CD14-positive monocyte (primary cell): ENCODE measurements at regions not wholly inside any gene's neighbourhood (a gene's known extent, or its start where the extent isn't known, plus 50 kb on each side); places are given as distances from the start of the nearest gene placed in this dataset.

Experiments
- DNase-seq, 3 donors: peaks; one replicate each; pipeline ENCODE4 v3.0.0-alpha.2; 2011 to 2022
- H2AFZ ChIP-seq: 2 replicates; pipeline ENCODE4 v1.6.0; 2012; ENCODE audit warnings: mild to moderate bottlenecking, low read depth, low read length, inconsistent platforms; ENCODE audit not compliant: insufficient read depth, poor library complexity, severe bottlenecking
- H3K27ac ChIP-seq, 2 donors: 1 replicate in 1 of 2; 2 replicates in 1 of 2; pipeline ENCODE4 v1.5.1; 2012 to 2013; ENCODE audit warnings: low read length in 2 of 2, control low read depth in 1 of 2, inconsistent platforms in 1 of 2, low read depth in 1 of 2, mild to moderate bottlenecking in 1 of 2
- H3K27me3 ChIP-seq, 2 donors: one replicate each; pipeline versions ENCODE4 v1.6.0 to v1.6.1; 2011 to 2013; ENCODE audit warnings: low read length in 2 of 2; ENCODE audit not compliant: control insufficient read depth in 2 of 2, insufficient read depth in 2 of 2
- H3K36me3 ChIP-seq, 2 donors: replicated peaks in 1 of 2; 1 replicate in 1 of 2; 2 replicates in 1 of 2; pipeline versions ENCODE4 v1.5.1 to v1.6.1; 2012 to 2013; ENCODE audit warnings: low read length in 2 of 2, control low read depth in 1 of 2, inconsistent platforms in 1 of 2, mild to moderate bottlenecking in 1 of 2; ENCODE audit not compliant: insufficient read depth in 2 of 2, control insufficient read depth in 1 of 2
- H3K4me1 ChIP-seq, 2 donors: 1 replicate in 1 of 2; 2 replicates in 1 of 2; pipeline versions ENCODE4 v1.5.1 to v1.6.1; 2012 to 2013; ENCODE audit warnings: low read length in 2 of 2, control low read depth in 1 of 2, inconsistent platforms in 1 of 2, mild to moderate bottlenecking in 1 of 2, moderate library complexity in 1 of 2; ENCODE audit not compliant: insufficient read depth in 2 of 2, control insufficient read depth in 1 of 2
- H3K4me2 ChIP-seq: replicated peaks from 2 replicates; pipeline ENCODE3; 2012; ENCODE audit warnings: low read length, moderate library complexity, mild to moderate bottlenecking; ENCODE audit not compliant: poor library complexity, severe bottlenecking; ENCODE audit errors: extremely low read depth
- H3K4me3 ChIP-seq, 3 experiments: fragments of 200-600 bp in 1 of 3; sonication (generic) in 1 of 3; replicated peaks in 1 of 3; 1 replicate in 2 of 3; 2 replicates in 1 of 3; pipeline ENCODE4 v1.5.1; 2011 to 2013; ENCODE audit warnings: low read length in 3 of 3, mild to moderate bottlenecking in 3 of 3, control low read depth in 2 of 3, low read depth in 2 of 3, inconsistent platforms in 1 of 3, moderate library complexity in 1 of 3
- H3K79me2 ChIP-seq: 2 replicates; pipeline ENCODE4 v1.6.0; 2012; ENCODE audit warnings: mild to moderate bottlenecking, control low read depth, inconsistent platforms, low read length, moderate library complexity; ENCODE audit not compliant: insufficient read depth
- H3K9ac ChIP-seq: 2 replicates; pipeline ENCODE4 v1.6.0; 2017; ENCODE audit warnings: low read length, mild to moderate bottlenecking; ENCODE audit not compliant: insufficient read depth, poor library complexity, severe bottlenecking
- H3K9me3 ChIP-seq, 2 donors: replicated peaks in 1 of 2; 1 replicate in 1 of 2; 2 replicates in 1 of 2; pipeline versions ENCODE4 v1.5.1 to v1.6.1; 2012 to 2013; ENCODE audit warnings: low read length in 2 of 2, control low read depth in 1 of 2; ENCODE audit not compliant: control insufficient read depth in 1 of 2, insufficient read depth in 1 of 2
- H4K20me1 ChIP-seq: 2 replicates; pipeline ENCODE4 v1.6.0; 2012; ENCODE audit warnings: mild to moderate bottlenecking, low read length, control low read depth, moderate library complexity; ENCODE audit not compliant: insufficient read depth
- H3K27ac Mint-ChIP-seq, 7 donors: one replicate each; pipeline ENCODE4 v1.8.0; 2020; ENCODE audit warnings: mild to moderate bottlenecking in 7 of 7, mixed read lengths in 7 of 7, moderate library complexity in 6 of 7, inconsistent platforms in 2 of 7
- H3K27me3 Mint-ChIP-seq, 3 donors: one replicate each; pipeline ENCODE4 v1.8.0; 2021 to 2022; ENCODE audit warnings: low read depth in 3 of 3, mild to moderate bottlenecking in 3 of 3, mixed read lengths in 3 of 3, moderate library complexity in 3 of 3, inconsistent platforms in 1 of 3
- H3K36me3 Mint-ChIP-seq, 2 donors: one replicate each; pipeline ENCODE4 v1.8.0; 2020; ENCODE audit warnings: mixed read lengths in 2 of 2, inconsistent platforms in 1 of 2, mild to moderate bottlenecking in 1 of 2
- H3K4me1 Mint-ChIP-seq: one replicate; pipeline ENCODE4 v1.8.0; 2020; ENCODE audit warnings: mild to moderate bottlenecking, mixed read lengths
- H3K4me3 Mint-ChIP-seq, 2 donors: one replicate each; pipeline ENCODE4 v1.8.0; 2020; ENCODE audit warnings: mild to moderate bottlenecking in 2 of 2, mixed read lengths in 2 of 2, moderate library complexity in 1 of 2
- H3K9me3 Mint-ChIP-seq, 7 donors: one replicate each; pipeline ENCODE4 v1.8.0; 2020 to 2022; ENCODE audit warnings: mixed read lengths in 7 of 7, mild to moderate bottlenecking in 6 of 7, moderate library complexity in 6 of 7, inconsistent platforms in 2 of 7
- WGBS: methylation state at CpG from one replicate; pipeline ENCODE4 v1.1.5; 2013; ENCODE audit warnings: missing lambda C conversion rate; ENCODE audit not compliant: insufficient coverage; 5-methylcytosine and 5-hydroxymethylcytosine counted together
- intact Hi-C, 2 donors: fragments of 100-400 bp; cut with micrococcal nuclease; formaldehyde crosslinking; loops; one replicate each; pipeline versions ENCODE4 v1.15.0 to v1.15.1; 2023
- TF ChIP-seq, protein P1 (sequence below): fragments of 200-600 bp; IDR thresholded peaks from one replicate; pipeline ENCODE4 v1.8.0; 2022; ENCODE audit warnings: antibody characterized with exemption, mild to moderate bottlenecking

DNA sequence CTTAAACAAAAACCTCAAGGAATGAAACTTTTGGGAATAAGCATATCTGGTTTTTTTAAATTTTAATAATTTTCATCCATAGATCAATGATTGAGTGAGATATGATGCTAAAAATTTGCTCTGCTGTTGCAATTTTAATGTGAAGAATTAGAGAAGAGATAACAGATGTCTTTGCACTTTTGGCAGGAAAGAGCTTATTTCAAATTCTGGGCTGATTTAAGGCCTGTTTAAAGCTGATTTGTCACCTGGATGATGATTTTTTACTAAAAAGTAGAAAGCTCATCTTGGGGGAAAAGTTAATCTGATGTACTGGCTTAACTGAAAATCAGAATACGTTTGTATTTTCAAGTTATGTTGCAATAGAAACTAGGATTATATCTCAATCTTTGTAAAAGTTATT, 268.9 kb upstream of the NOVA1 start:
- H3K79me2 ChIP-seq: no peaks in the 10 kb centered on the region
- H3K4me2 ChIP-seq: no peak overlapping the region
- no peaks in the 10 kb centered on the region for H3K9me3 Mint-ChIP-seq
- H3K27ac Mint-ChIP-seq: no peak overlapping the region
- H3K4me1 Mint-ChIP-seq: no peaks in the 10 kb centered on the region
- no peaks in the 10 kb centered on the region for H4K20me1 ChIP-seq
- no peaks in the 10 kb centered on the region for H3K36me3 Mint-ChIP-seq
- H3K27me3 Mint-ChIP-seq: no peaks in the 10 kb centered on the region
- no peak overlapping the region for H3K9ac ChIP-seq
- H3K36me3 ChIP-seq: no peaks in the 10 kb centered on the region
- TF ChIP-seq, protein P1, sequence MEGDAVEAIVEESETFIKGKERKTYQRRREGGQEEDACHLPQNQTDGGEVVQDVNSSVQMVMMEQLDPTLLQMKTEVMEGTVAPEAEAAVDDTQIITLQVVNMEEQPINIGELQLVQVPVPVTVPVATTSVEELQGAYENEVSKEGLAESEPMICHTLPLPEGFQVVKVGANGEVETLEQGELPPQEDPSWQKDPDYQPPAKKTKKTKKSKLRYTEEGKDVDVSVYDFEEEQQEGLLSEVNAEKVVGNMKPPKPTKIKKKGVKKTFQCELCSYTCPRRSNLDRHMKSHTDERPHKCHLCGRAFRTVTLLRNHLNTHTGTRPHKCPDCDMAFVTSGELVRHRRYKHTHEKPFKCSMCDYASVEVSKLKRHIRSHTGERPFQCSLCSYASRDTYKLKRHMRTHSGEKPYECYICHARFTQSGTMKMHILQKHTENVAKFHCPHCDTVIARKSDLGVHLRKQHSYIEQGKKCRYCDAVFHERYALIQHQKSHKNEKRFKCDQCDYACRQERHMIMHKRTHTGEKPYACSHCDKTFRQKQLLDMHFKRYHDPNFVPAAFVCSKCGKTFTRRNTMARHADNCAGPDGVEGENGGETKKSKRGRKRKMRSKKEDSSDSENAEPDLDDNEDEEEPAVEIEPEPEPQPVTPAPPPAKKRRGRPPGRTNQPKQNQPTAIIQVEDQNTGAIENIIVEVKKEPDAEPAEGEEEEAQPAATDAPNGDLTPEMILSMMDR: no peak
- intact Hi-C loops: no loop called here
- no peaks in the 10 kb centered on the region for H3K27me3 ChIP-seq
- H3K4me3 Mint-ChIP-seq: no peak overlapping the region
- H3K4me3 ChIP-seq: no peak overlapping the region
- no peak overlapping the region for H3K27ac ChIP-seq
- H2AFZ ChIP-seq: no peak overlapping the region
- no peaks in the 10 kb centered on the region for H3K9me3 ChIP-seq
- no CpG with 5 or more reads among the region's 1 CpG for WGBS
- no peaks in the 10 kb centered on the region for H3K4me1 ChIP-seq
- DNase-seq: no peak

DNA sequence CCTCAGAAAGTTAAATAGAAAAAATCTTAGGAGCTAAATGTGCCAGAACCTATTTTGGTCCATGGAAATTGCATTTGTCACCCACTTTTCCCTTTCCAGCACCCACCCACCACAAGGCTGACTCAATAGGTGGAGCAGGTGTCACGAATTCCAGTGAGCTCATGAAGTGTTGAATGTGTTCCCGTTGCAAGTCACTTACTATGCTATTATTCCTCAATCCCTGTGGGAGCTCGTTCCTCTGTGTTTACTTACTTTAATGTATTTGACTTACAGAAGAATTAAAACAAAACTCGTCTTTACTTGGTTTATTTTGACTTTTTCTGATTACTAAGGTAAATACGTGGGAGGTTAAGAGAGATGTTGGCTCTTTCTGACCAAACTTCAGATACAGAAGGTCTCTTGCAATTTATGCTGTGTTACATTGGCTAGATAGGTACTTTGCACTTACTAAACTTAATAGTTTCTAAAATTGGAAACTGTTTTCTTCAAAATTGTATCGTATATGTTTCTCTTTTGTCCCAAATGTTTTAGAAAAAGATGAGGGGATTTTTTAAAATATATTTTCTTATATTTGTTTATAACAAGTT, 269.4 kb upstream of the NOVA1 start:
- Histone ChIP-seq H3K79me2 (no peaks in the 10 kb centered on the region), H3K27ac (no peak overlapping the region), H3K4me2 (no peak overlapping the region), H2AFZ (no peak overlapping the region), H3K9ac (no peak overlapping the region), H3K4me1 (no peaks in the 10 kb centered on the region), H3K9me3 (no peaks in the 10 kb centered on the region), H4K20me1 (no peaks in the 10 kb centered on the region), H3K36me3 (no peaks in the 10 kb centered on the region), H3K4me3 (no peak overlapping the region), H3K27me3 (no peaks in the 10 kb centered on the region)
- Mint-ChIP-seq H3K4me3 (no peak overlapping the region), H3K4me1 (no peaks in the 10 kb centered on the region), H3K9me3 (no peaks in the 10 kb centered on the region), H3K36me3 (no peaks in the 10 kb centered on the region), H3K27ac (no peak overlapping the region), H3K27me3 (no peaks in the 10 kb centered on the region)
- no peak for DNase-seq
- WGBS: no CpG with 5 or more reads among the region's 6 CpGs
- TF ChIP-seq, protein P1: no peak
- intact Hi-C loops: no loop called here
